Right lung (tissue), 2 donors: ENCODE measurements at regions not wholly inside any gene's neighbourhood (a gene's known extent, or its start where the extent isn't known, plus 50 kb on each side); places are given as distances from the start of the nearest gene placed in this dataset.

Experiments
- DNase-seq, 2 donors: peaks; one replicate each; pipeline ENCODE4 v3.0.0-alpha.2; 2013

GRCh38 chr5:54367844-54368243 is 57.5 kb upstream of the ARL15 start:
- DNase-seq = no peak

- DNase-seq = no peak
Observed at GRCh38 chr5:54366707-54367106, 56.3 kb upstream of the ARL15 start.

GRCh38 chr5:54363669-54364068 is 53.3 kb upstream of the ARL15 start:
- DNase-seq = no peak

GRCh38 chr5:54362992-54363625 is 52.7 kb upstream of the ARL15 start:
- no peak for DNase-seq

- DNase-seq = no peak
Observed at GRCh38 chr5:54362434-54362833, 52.1 kb upstream of the ARL15 start.

GRCh38 chr5:54361691-54362411 is 51.5 kb upstream of the ARL15 start:
- DNase-seq = peak; percentile 12 to 35

- DNase-seq = no peak
Observed at GRCh38 chr5:54360925-54361662, 50.7 kb upstream of the ARL15 start.
